Astrocyte (in vitro differentiated cells and primary cell): ENCODE measurements at regions not wholly inside any gene's neighbourhood (a gene's known extent, or its start where the extent isn't known, plus 50 kb on each side); places are given as distances from the start of the nearest gene placed in this dataset.

ENCODE experiments used
- DNase-seq: peaks from one replicate; pipeline ENCODE4 v3.0.0-alpha.2; 2010; ENCODE audit warnings: low read depth
- FAIRE-seq: peaks from 2 replicates; lab custom pipeline; 2011; peaks lifted over from hg19 to GRCh38; lab: Jason Lieb, UNC
- H2AFZ ChIP-seq: 2 replicates; pipeline ENCODE4 v1.6.0; 2012; ENCODE audit warnings: low read depth, low read length, inconsistent platforms
- H3K27ac ChIP-seq: 2 replicates; pipeline ENCODE4 v1.5.1; 2011; ENCODE audit warnings: low read depth, low read length, inconsistent platforms
- H3K27me3 ChIP-seq: 2 replicates; pipeline ENCODE4 v1.6.0; 2011; ENCODE audit warnings: low read length, inconsistent platforms; ENCODE audit not compliant: insufficient read depth
- H3K36me3 ChIP-seq: 2 replicates; pipeline ENCODE4 v1.5.1; 2011; ENCODE audit warnings: low read length, inconsistent platforms; ENCODE audit not compliant: insufficient read depth
- H3K4me1 ChIP-seq: 2 replicates; pipeline ENCODE4 v1.5.1; 2011; ENCODE audit warnings: low read length, inconsistent platforms; ENCODE audit not compliant: insufficient read depth
- H3K4me2 ChIP-seq: 2 replicates; pipeline ENCODE4 v1.6.0; 2012; ENCODE audit warnings: low read length, inconsistent platforms
- H3K4me3 ChIP-seq: 2 replicates; pipeline ENCODE4 v1.5.1; 2011; ENCODE audit warnings: low read depth, mild to moderate bottlenecking, low read length, inconsistent platforms; ENCODE audit not compliant: insufficient read depth
- H3K79me2 ChIP-seq: 2 replicates; pipeline ENCODE4 v1.6.0; 2012; ENCODE audit warnings: mild to moderate bottlenecking, low read length, inconsistent platforms; ENCODE audit not compliant: insufficient read depth
- H3K9ac ChIP-seq: 2 replicates; pipeline ENCODE4 v1.6.0; 2012; ENCODE audit warnings: mild to moderate bottlenecking, low read length, inconsistent platforms
- H3K9me3 ChIP-seq: 2 replicates; pipeline ENCODE4 v1.5.1; 2012; ENCODE audit warnings: low read depth, mild to moderate bottlenecking, low read length, inconsistent platforms; ENCODE audit not compliant: insufficient read depth
- H4K20me1 ChIP-seq: 2 replicates; pipeline ENCODE4 v1.6.0; 2012; ENCODE audit warnings: low read length, inconsistent platforms; ENCODE audit not compliant: insufficient read depth
- H3K27ac Mint-ChIP-seq: one replicate; pipeline ENCODE4 v1.8.0; 2021; ENCODE audit warnings: mild to moderate bottlenecking, mixed read lengths; ENCODE audit not compliant: unreplicated experiment
- H3K27me3 Mint-ChIP-seq: one replicate; pipeline ENCODE4 v1.8.0; 2021; ENCODE audit warnings: low read depth, mixed read lengths; ENCODE audit not compliant: unreplicated experiment
- H3K36me3 Mint-ChIP-seq: one replicate; pipeline ENCODE4 v1.8.0; 2021; ENCODE audit warnings: low read depth, mixed read lengths; ENCODE audit not compliant: unreplicated experiment
- H3K4me1 Mint-ChIP-seq: one replicate; pipeline ENCODE4 v1.8.0; 2021; ENCODE audit warnings: low read depth, mixed read lengths; ENCODE audit not compliant: unreplicated experiment
- H3K4me3 Mint-ChIP-seq: one replicate; pipeline ENCODE4 v1.8.0; 2021; ENCODE audit warnings: mild to moderate bottlenecking, moderate library complexity, mixed read lengths; ENCODE audit not compliant: unreplicated experiment
- H3K9me3 Mint-ChIP-seq: one replicate; pipeline ENCODE4 v1.8.0; 2021; ENCODE audit warnings: mild to moderate bottlenecking, mixed read lengths; ENCODE audit not compliant: unreplicated experiment
- CTCF ChIP-seq: IDR thresholded peaks from 2 replicates; pipeline ENCODE4 v1.5.1; 2011; ENCODE audit warnings: low read depth, mild to moderate bottlenecking, inconsistent platforms, low read length, moderate library complexity; ENCODE audit not compliant: insufficient read depth
- EZH2 ChIP-seq: IDR thresholded peaks from 2 replicates; pipeline ENCODE4 v1.6.1; 2012; ENCODE audit warnings: mild to moderate bottlenecking, low read length, inconsistent platforms; ENCODE audit not compliant: insufficient read depth

- Histone ChIP-seq H3K4me2 (peak overlapping the region; percentile 16), H2AFZ (no peak overlapping the region), H3K9ac (peak overlapping the region; percentile 19), H3K36me3 (no peaks in the 10 kb centered on the region), H3K27ac (peak overlapping the region; percentile 66), H3K79me2 (no peaks in the 10 kb centered on the region), H4K20me1 (no peaks in the 10 kb centered on the region), H3K4me1 (peaks cover 12% of the 10 kb centered on the region), H3K4me3 (no peak overlapping the region), H3K27me3 (peaks cover 4% of the 10 kb centered on the region), H3K9me3 (peaks cover 4% of the 10 kb centered on the region)
- H3K36me3 Mint-ChIP-seq = no peaks in the 10 kb centered on the region
- TF ChIP-seq CTCF (no peak), EZH2 (no peak)
- peak overlapping the region; percentile 63 for H3K27ac Mint-ChIP-seq
- DNase-seq = no peak
- H3K27me3 Mint-ChIP-seq = peaks cover 6% of the 10 kb centered on the region
- H3K9me3 Mint-ChIP-seq = peaks cover 7% of the 10 kb centered on the region
- no peak overlapping the region for H3K4me3 Mint-ChIP-seq
- FAIRE-seq = no peak
- H3K4me1 Mint-ChIP-seq = peaks cover 11% of the 10 kb centered on the region
Measured at GRCh38 chr21:35779167-35779566, 281.2 kb downstream of the SETD4 start.

- H3K9me3 Mint-ChIP-seq = peaks cover 6% of the 10 kb centered on the region
- H3K27ac ChIP-seq = no peak overlapping the region
- H3K36me3 Mint-ChIP-seq = no peaks in the 10 kb centered on the region
- no peak overlapping the region for H3K27ac Mint-ChIP-seq
- H3K36me3 ChIP-seq = no peaks in the 10 kb centered on the region
- peaks cover 4% of the 10 kb centered on the region for H3K9me3 ChIP-seq
- DNase-seq = no peak
- H4K20me1 ChIP-seq = no peaks in the 10 kb centered on the region
- no peak overlapping the region for H3K4me3 Mint-ChIP-seq
- H3K27me3 Mint-ChIP-seq = peaks cover 5% of the 10 kb centered on the region
- no peak overlapping the region for H3K9ac ChIP-seq
- no peak overlapping the region for H3K4me2 ChIP-seq
- TF ChIP-seq EZH2 (no peak), CTCF (no peak)
- FAIRE-seq = no peak
- no peak overlapping the region for H2AFZ ChIP-seq
- peaks cover 12% of the 10 kb centered on the region for H3K4me1 ChIP-seq
- H3K4me1 Mint-ChIP-seq = peaks cover 10% of the 10 kb centered on the region
- H3K27me3 ChIP-seq = peaks cover 4% of the 10 kb centered on the region
- no peak overlapping the region for H3K4me3 ChIP-seq
- H3K79me2 ChIP-seq = no peaks in the 10 kb centered on the region
Measured at GRCh38 chr21:35777081-35777480, 283.2 kb downstream of the SETD4 start.

GRCh38 chr21:35775778-35776544, 284.4 kb downstream of the SETD4 start:
- H3K4me3 ChIP-seq = no peak overlapping the region
- no peak for FAIRE-seq
- peaks cover 12% of the 10 kb centered on the region for H3K4me1 ChIP-seq

More at GRCh38 chr21:35775778-35776544, 284.4 kb downstream of the SETD4 start:
- Histone ChIP-seq H3K27ac (no peak overlapping the region), H3K36me3 (no peaks in the 10 kb centered on the region), H3K4me2 (no peak overlapping the region), H3K9me3 (peaks cover 4% of the 10 kb centered on the region), H3K27me3 (peaks cover 4% of the 10 kb centered on the region), H4K20me1 (no peaks in the 10 kb centered on the region), H3K9ac (no peak overlapping the region), H2AFZ (no peak overlapping the region), H3K79me2 (no peaks in the 10 kb centered on the region)
- peaks cover 6% of the 10 kb centered on the region for H3K9me3 Mint-ChIP-seq
- DNase-seq = no peak
- H3K27me3 Mint-ChIP-seq = peaks cover 5% of the 10 kb centered on the region
- peaks cover 10% of the 10 kb centered on the region for H3K4me1 Mint-ChIP-seq
- no peaks in the 10 kb centered on the region for H3K36me3 Mint-ChIP-seq
- H3K27ac Mint-ChIP-seq = no peak overlapping the region
- TF ChIP-seq EZH2 (no peak), CTCF (no peak)
- no peak overlapping the region for H3K4me3 Mint-ChIP-seq
